PC-9 (cell line): ENCODE measurements at regions not wholly inside any gene's neighbourhood (a gene's known extent, or its start where the extent isn't known, plus 50 kb on each side); places are given as distances from the start of the nearest gene placed in this dataset.

ENCODE experiments used
- BruUV-seq: library from RNA; stranded (reverse); fragments of 400-500 nt; replicated peaks from 2 replicates; lab custom pipeline; 2021; lab: Mats Ljungman, UMichigan
- CTCF ChIA-PET: fragments of 300-600 bp; sonication (Branson Sonifier 250); formaldehyde crosslinking; loops from one replicate; lab custom pipeline; 2022; ENCODE audit warnings: antibody characterized with exemption; lab: Charles Lee
- POLR2A ChIA-PET: fragments of 300-600 bp; sonication (Branson Sonifier 250); formaldehyde crosslinking; loops from one replicate; lab custom pipeline; 2022; ENCODE audit warnings: antibody characterized with exemption; ENCODE audit not compliant: unreplicated experiment; lab: Charles Lee
- DNase-seq, 2 experiments: peaks; one replicate each; pipeline versions ENCODE4 v3.0.0 to v3.0.0-alpha.2; 2015 to 2022; ENCODE audit warnings: mixed read lengths in 1 of 2
- H2AFZ ChIP-seq: fragments of 200-600 bp; sonication (generic); 2 replicates; pipeline ENCODE4 v1.8.1; 2017; ENCODE audit warnings: antibody characterized with exemption
- H3F3A ChIP-seq: fragments of 200-600 bp; sonication (generic); 2 replicates; pipeline ENCODE4 v1.8.1; 2017; ENCODE audit warnings: antibody characterized with exemption, mild to moderate bottlenecking, low read depth; ENCODE audit not compliant: insufficient read depth
- H3K27ac ChIP-seq: fragments of 200-600 bp; sonication (generic); 2 replicates; pipeline ENCODE4 v1.6.1; 2016; ENCODE audit warnings: mixed run types
- H3K27me3 ChIP-seq: fragments of 200-600 bp; sonication (generic); 2 replicates; pipeline ENCODE4 v1.6.1; 2016; ENCODE audit warnings: low read depth, mixed run types; ENCODE audit not compliant: insufficient read depth
- H3K36me3 ChIP-seq: fragments of 200-600 bp; sonication (generic); 2 replicates; pipeline ENCODE4 v1.6.1; 2016; ENCODE audit warnings: low read depth, mixed run types
- H3K4me1 ChIP-seq: fragments of 200-600 bp; sonication (generic); replicated peaks from 2 replicates; pipeline ENCODE4 v1.6.1; 2016; ENCODE audit warnings: mixed run types; ENCODE audit not compliant: insufficient read depth
- H3K4me2 ChIP-seq: fragments of 200-600 bp; sonication (generic); 2 replicates; pipeline ENCODE4 v1.6.1; 2017; ENCODE audit warnings: mixed run types
- H3K4me3 ChIP-seq: fragments of 200-600 bp; sonication (generic); 2 replicates; pipeline ENCODE4 v1.6.1; 2016; ENCODE audit warnings: mixed run types
- H3K79me2 ChIP-seq: fragments of 200-600 bp; sonication (generic); 2 replicates; pipeline ENCODE4 v1.6.1; 2017; ENCODE audit warnings: low read depth, mixed run types
- H3K9me2 ChIP-seq: fragments of 200-600 bp; sonication (generic); 2 replicates; pipeline ENCODE4 v1.8.1; 2017; ENCODE audit warnings: mild to moderate bottlenecking; ENCODE audit not compliant: insufficient read depth
- H3K9me3 ChIP-seq: fragments of 200-600 bp; sonication (generic); 2 replicates; pipeline ENCODE4 v1.8.1; 2016; ENCODE audit warnings: low read depth; ENCODE audit not compliant: insufficient read depth
- H4K20me1 ChIP-seq: fragments of 200-600 bp; sonication (generic); 2 replicates; pipeline ENCODE4 v1.8.1; 2017; ENCODE audit not compliant: insufficient read depth
- EZH2 ChIP-seq: fragments of 200-600 bp; sonication (generic); IDR thresholded peaks from 2 replicates; pipeline ENCODE4 v1.8.0; 2017; ENCODE audit warnings: antibody characterized with exemption, low read depth
- intact Hi-C: fragments of 100-400 bp; cut with micrococcal nuclease; formaldehyde crosslinking; loops from one replicate; pipeline ENCODE4 v1.10.0; 2022; ENCODE audit not compliant: unreplicated experiment
- TF ChIP-seq, protein P1 (sequence below): fragments of 200-600 bp; sonication (generic); conservative IDR thresholded peaks from 2 replicates; pipeline ENCODE4 v1.6.1; 2017; ENCODE audit warnings: mixed run types, antibody characterized with exemption, mild to moderate bottlenecking, moderate library complexity

DNA sequence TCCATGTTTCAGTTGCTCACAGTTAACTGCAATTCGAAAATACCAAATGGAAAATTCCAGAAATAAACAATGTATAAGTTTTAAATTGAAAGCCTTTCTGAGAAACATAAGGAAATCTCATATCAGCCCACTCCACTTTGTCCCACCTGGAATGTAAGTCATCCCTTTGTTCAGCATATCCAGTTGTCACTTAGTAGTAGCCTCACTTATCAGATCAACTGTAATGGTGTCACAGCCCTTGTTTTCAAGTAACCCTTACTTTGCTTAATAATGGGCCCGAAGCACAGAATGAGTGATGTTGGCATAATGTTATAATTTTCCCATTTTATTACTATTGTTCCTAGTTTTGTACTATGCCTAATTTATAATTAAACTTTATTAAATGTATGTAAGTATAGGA, 646.8 kb downstream of the C12orf50 start:
- no peaks in the 10 kb centered on the region for H3K79me2 ChIP-seq
- no peak overlapping the region for H3K27ac ChIP-seq
- CTCF ChIA-PET, result no interaction called here
- H3K4me2 ChIP-seq, result no peak overlapping the region
- intact Hi-C loops, result no loop called here
- no peak for TF ChIP-seq EZH2
- TF ChIP-seq, protein P1, sequence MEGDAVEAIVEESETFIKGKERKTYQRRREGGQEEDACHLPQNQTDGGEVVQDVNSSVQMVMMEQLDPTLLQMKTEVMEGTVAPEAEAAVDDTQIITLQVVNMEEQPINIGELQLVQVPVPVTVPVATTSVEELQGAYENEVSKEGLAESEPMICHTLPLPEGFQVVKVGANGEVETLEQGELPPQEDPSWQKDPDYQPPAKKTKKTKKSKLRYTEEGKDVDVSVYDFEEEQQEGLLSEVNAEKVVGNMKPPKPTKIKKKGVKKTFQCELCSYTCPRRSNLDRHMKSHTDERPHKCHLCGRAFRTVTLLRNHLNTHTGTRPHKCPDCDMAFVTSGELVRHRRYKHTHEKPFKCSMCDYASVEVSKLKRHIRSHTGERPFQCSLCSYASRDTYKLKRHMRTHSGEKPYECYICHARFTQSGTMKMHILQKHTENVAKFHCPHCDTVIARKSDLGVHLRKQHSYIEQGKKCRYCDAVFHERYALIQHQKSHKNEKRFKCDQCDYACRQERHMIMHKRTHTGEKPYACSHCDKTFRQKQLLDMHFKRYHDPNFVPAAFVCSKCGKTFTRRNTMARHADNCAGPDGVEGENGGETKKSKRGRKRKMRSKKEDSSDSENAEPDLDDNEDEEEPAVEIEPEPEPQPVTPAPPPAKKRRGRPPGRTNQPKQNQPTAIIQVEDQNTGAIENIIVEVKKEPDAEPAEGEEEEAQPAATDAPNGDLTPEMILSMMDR, result no peak
- no peaks in the 10 kb centered on the region for H3K27me3 ChIP-seq
- H4K20me1 ChIP-seq, result no peaks in the 10 kb centered on the region
- H3K4me3 ChIP-seq, result no peak overlapping the region
- H3K36me3 ChIP-seq, result no peaks in the 10 kb centered on the region
- no peaks in the 10 kb centered on the region for H3F3A ChIP-seq
- no peaks in the 10 kb centered on the region for H3K9me2 ChIP-seq
- H3K4me1 ChIP-seq, result peaks cover 8% of the 10 kb centered on the region; the same call in 1 of the 2 replicates
- DNase-seq, result no peak
- H3K9me3 ChIP-seq, result no peaks in the 10 kb centered on the region
- no TSS peak for BruUV-seq
- POLR2A ChIA-PET, result no interaction called here
- H2AFZ ChIP-seq, result no peak overlapping the region

DNA sequence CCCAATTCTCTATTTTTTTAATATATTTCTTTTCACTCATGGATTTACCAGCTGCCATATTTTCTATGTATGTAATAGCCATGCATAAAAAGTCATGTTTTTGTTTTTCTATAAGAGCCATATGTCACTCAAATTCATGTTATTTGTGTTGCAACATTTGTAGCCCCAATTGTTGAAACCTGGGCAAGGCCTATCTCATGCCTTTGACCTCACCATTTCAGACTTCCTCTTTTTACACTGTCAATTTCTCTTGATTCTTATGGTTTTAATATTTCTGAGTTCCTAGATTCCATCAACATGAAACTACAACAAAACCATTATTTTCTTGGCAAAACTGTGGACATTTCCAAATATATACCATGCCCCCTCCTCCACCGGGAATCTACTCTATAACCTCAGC, 647.5 kb downstream of the C12orf50 start:
- H3K9me3 ChIP-seq, result no peaks in the 10 kb centered on the region
- H3K4me3 ChIP-seq, result no peak overlapping the region
- no peaks in the 10 kb centered on the region for H3K36me3 ChIP-seq
- TF ChIP-seq, protein P1, result no peak
- TF ChIP-seq EZH2, result no peak
- H4K20me1 ChIP-seq, result no peaks in the 10 kb centered on the region
- intact Hi-C loops, result no loop called here
- BruUV-seq, result no TSS peak
- H3K9me2 ChIP-seq, result no peaks in the 10 kb centered on the region
- POLR2A ChIA-PET, result no interaction called here
- H3F3A ChIP-seq, result no peaks in the 10 kb centered on the region
- no peak for DNase-seq
- CTCF ChIA-PET, result no interaction called here
- peaks cover 8% of the 10 kb centered on the region; the same call in 1 of the 2 replicates for H3K4me1 ChIP-seq
- no peaks in the 10 kb centered on the region for H3K79me2 ChIP-seq
- no peak overlapping the region for H3K4me2 ChIP-seq
- H3K27me3 ChIP-seq, result no peaks in the 10 kb centered on the region
- no peak overlapping the region for H3K27ac ChIP-seq
- H2AFZ ChIP-seq, result no peak overlapping the region

DNA sequence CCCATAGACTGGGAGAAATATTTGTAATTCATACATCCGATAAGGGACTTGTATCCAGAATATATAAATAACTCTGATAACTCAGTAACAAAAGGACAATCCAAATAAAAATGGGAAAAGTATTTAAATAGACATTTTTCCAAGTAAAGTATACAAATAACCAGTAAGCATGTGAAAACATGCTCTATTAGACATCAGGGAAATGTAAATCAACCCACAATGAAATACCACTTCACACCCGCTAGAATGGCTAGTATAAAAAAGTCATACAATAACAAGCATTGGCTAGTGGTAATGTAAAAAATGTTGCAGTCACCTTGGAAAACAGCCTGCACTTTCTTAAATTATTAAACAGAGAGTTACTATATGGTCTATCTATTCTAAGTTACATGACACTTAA, 650.7 kb downstream of the C12orf50 start:
- POLR2A ChIA-PET, result no interaction called here
- no TSS peak for BruUV-seq
- H2AFZ ChIP-seq, result no peak overlapping the region

More for the DNA sequence above, 650.7 kb downstream of the C12orf50 start:
- H3K9me3 ChIP-seq, result no peaks in the 10 kb centered on the region
- H3K27ac ChIP-seq, result no peak overlapping the region
- no peaks in the 10 kb centered on the region for H3K79me2 ChIP-seq
- H3K36me3 ChIP-seq, result no peaks in the 10 kb centered on the region
- no peak overlapping the region for H3K4me3 ChIP-seq
- H4K20me1 ChIP-seq, result no peaks in the 10 kb centered on the region
- no peaks in the 10 kb centered on the region for H3K27me3 ChIP-seq
- no peak overlapping the region for H3K4me2 ChIP-seq
- no peaks in the 10 kb centered on the region for H3F3A ChIP-seq
- CTCF ChIA-PET, result no interaction called here
- TF ChIP-seq, protein P1, result no peak
- TF ChIP-seq EZH2, result no peak
- intact Hi-C loops, result no loop called here
- H3K4me1 ChIP-seq, result peaks cover 4% of the 10 kb centered on the region; the same call in 1 of the 2 replicates
- no peaks in the 10 kb centered on the region for H3K9me2 ChIP-seq
- no peak for DNase-seq
